ENCODE measurements at regions not wholly inside any gene's neighbourhood (a gene's known extent, or its start where the extent isn't known, plus 50 kb on each side); places are given as distances from the start of the nearest gene placed in this dataset.

GRCh38 chr2:120682654-120683053 is 53.0 kb upstream of the GLI2 start:
- DNase-seq: peak in 1 of 3 donors; percentile 34
- TF ChIP-seq CTCF (IDR thresholded peaks at IDR 0.05): no peak
- H3K4me1 ChIP-seq: peaks cover 0 to 5% (median 1%) of the 10 kb centered on the region in 4 donors

GRCh38 chr2:120683081-120683480 is 52.6 kb upstream of the GLI2 start:
- no peak overlapping the region for H3K27ac ChIP-seq
- peak in 1 of 3 donors; percentile 4 for DNase-seq

More at GRCh38 chr2:120682654-120683053, 53.0 kb upstream of the GLI2 start:
- H3K4me3 ChIP-seq: no peak overlapping the region
- no peaks in the 10 kb centered on the region for H3K36me3 ChIP-seq
- H3K9me3 ChIP-seq: no peaks in the 10 kb centered on the region
- H3K27ac ChIP-seq: no peak overlapping the region
- no peaks in the 10 kb centered on the region for H3K27me3 ChIP-seq

GRCh38 chr2:120683701-120684100 is 52.0 kb upstream of the GLI2 start:
- Histone ChIP-seq H3K9me3 (no peaks in the 10 kb centered on the region), H3K27ac (no peak overlapping the region), H3K27me3 (no peaks in the 10 kb centered on the region), H3K36me3 (no peaks in the 10 kb centered on the region), H3K4me3 (no peak overlapping the region), H3K4me1 (peaks cover 0 to 5% (median 1%) of the 10 kb centered on the region in 4 donors)
- TF ChIP-seq POLR2A (IDR thresholded peaks at IDR 0.05) (no peak), CTCF (IDR thresholded peaks at IDR 0.05) (no peak)
- DNase-seq: peak in 1 of 3 donors; percentile 28

More at GRCh38 chr2:120683081-120683480, 52.6 kb upstream of the GLI2 start:
- Histone ChIP-seq H3K9me3 (no peaks in the 10 kb centered on the region), H3K4me3 (no peak overlapping the region), H3K36me3 (no peaks in the 10 kb centered on the region), H3K4me1 (peaks cover 0 to 5% (median 1%) of the 10 kb centered on the region in 4 donors), H3K27me3 (no peaks in the 10 kb centered on the region)
- TF ChIP-seq POLR2A (IDR thresholded peaks at IDR 0.05) (no peak), CTCF (IDR thresholded peaks at IDR 0.05) (no peak)

GRCh38 chr2:120684289-120685065 is 51.2 kb upstream of the GLI2 start:
- TF ChIP-seq CTCF (IDR thresholded peaks at IDR 0.05) (no peak), POLR2A (IDR thresholded peaks at IDR 0.05) (no peak)
- H3K4me1 ChIP-seq: peaks cover 0 to 5% (median 1%) of the 10 kb centered on the region in 4 donors
- no peaks in the 10 kb centered on the region for H3K36me3 ChIP-seq
- H3K27ac ChIP-seq: no peak overlapping the region
- H3K4me3 ChIP-seq: no peak overlapping the region
- no peaks in the 10 kb centered on the region for H3K27me3 ChIP-seq
- no peak for DNase-seq
- no peaks in the 10 kb centered on the region for H3K9me3 ChIP-seq

GRCh38 chr2:120685066-120685973 is 50.3 kb upstream of the GLI2 start:
- TF ChIP-seq CTCF (IDR thresholded peaks at IDR 0.05): no peak
- no peak overlapping the region for H3K27ac ChIP-seq
- DNase-seq: no peak
- no peaks in the 10 kb centered on the region for H3K27me3 ChIP-seq
- H3K4me1 ChIP-seq: no peaks in the 10 kb centered on the region
- no peak overlapping the region for H3K4me3 ChIP-seq
- H3K36me3 ChIP-seq: no peaks in the 10 kb centered on the region
- H3K9me3 ChIP-seq: no peaks in the 10 kb centered on the region

Small RNA genes in the stretch of these regions (small RNA-seq; reads per million reads assigned to genes)
- gene RF00019: 0 reads per million in 2 donors
